Spleen (tissue), 11 donors: ENCODE measurements at regions not wholly inside any gene's neighbourhood (a gene's known extent, or its start where the extent isn't known, plus 50 kb on each side); places are given as distances from the start of the nearest gene placed in this dataset.

ENCODE experiments used
- DNase-seq: peaks from one replicate; pipeline ENCODE4 v3.0.0-alpha.2; 2020
- H3K27ac ChIP-seq, 8 donors: fragments of 200-600 bp; sonication (generic) in 7 of 8; 1 replicate in 4 of 8; 2 replicates in 4 of 8; pipeline versions ENCODE4 v1.5.0 to v1.8.0; 2016 to 2021; ENCODE audit warnings: inconsistent platforms in 4 of 8, mild to moderate bottlenecking in 4 of 8, moderate library complexity in 1 of 8
- H3K27me3 ChIP-seq, 7 donors: fragments of 200-600 bp; sonication (generic) in 6 of 7; replicated peaks in 1 of 7; 1 replicate in 4 of 7; 2 replicates in 3 of 7; pipeline versions ENCODE4 v1.5.0 to v1.8.0; 2016 to 2021; ENCODE audit warnings: inconsistent platforms in 3 of 7, mild to moderate bottlenecking in 1 of 7
- H3K36me3 ChIP-seq, 6 donors: fragments of 200-600 bp; sonication (generic) in 5 of 6; 1 replicate in 4 of 6; 2 replicates in 2 of 6; pipeline versions ENCODE4 v1.5.0 to v1.8.0; 2016 to 2021; ENCODE audit warnings: inconsistent platforms in 2 of 6
- H3K4me1 ChIP-seq, 6 donors: fragments of 200-600 bp; sonication (generic) in 5 of 6; 1 replicate in 3 of 6; 2 replicates in 3 of 6; pipeline versions ENCODE4 v1.5.0 to v1.8.0; 2016 to 2021; ENCODE audit warnings: inconsistent platforms in 3 of 6
- H3K4me3 ChIP-seq, 8 donors: fragments of 200-600 bp; sonication (generic) in 7 of 8; 1 replicate in 4 of 8; 2 replicates in 4 of 8; pipeline versions ENCODE4 v1.5.0 to v1.8.0; 2016 to 2021; ENCODE audit warnings: inconsistent platforms in 4 of 8, mild to moderate bottlenecking in 4 of 8, moderate library complexity in 2 of 8
- H3K9me3 ChIP-seq, 8 donors: fragments of 200-600 bp; sonication (generic) in 7 of 8; 1 replicate in 4 of 8; 2 replicates in 4 of 8; pipeline versions ENCODE4 v1.5.0 to v1.8.0; 2016 to 2021; ENCODE audit warnings: inconsistent platforms in 4 of 8
- POLR2A ChIP-seq, 3 donors: fragments of 450-650 bp; IDR thresholded peaks; one replicate each; pipeline ENCODE4 v1.5.1; 2017; ENCODE audit warnings: antibody characterized with exemption in 3 of 3, mild to moderate bottlenecking in 1 of 3
- POLR2AphosphoS5 ChIP-seq, 3 donors: sonication (generic); formaldehyde crosslinking; IDR thresholded peaks; one replicate each; pipeline ENCODE4 v1.5.1; 2017; ENCODE audit warnings: antibody characterized with exemption in 3 of 3
- WGBS, 5 donors: extraction: QIAGEN DNeasy Blood & Tissue Kit in 3 of 5; methylation state at CpG; one replicate each; pipeline versions ENCODE4 v1.1.5 to v1.1.7; 2013 to 2018; 5-methylcytosine and 5-hydroxymethylcytosine counted together
- intact Hi-C: fragments of 100-400 bp; cut with DNase I; formaldehyde crosslinking; loops from one replicate; pipeline ENCODE4 v1.15.0; 2023; ENCODE audit warnings: low total_unique reads
- TF ChIP-seq, protein P1 (sequence below), 11 experiments: fragments of 200-600 bp in 7 of 11; fragments of 450-650 bp in 4 of 11; sonication (generic) in 4 of 11; IDR thresholded peaks in 8 of 11; conservative IDR thresholded peaks in 3 of 11; 1 replicate in 7 of 11; 2 replicates in 4 of 11; pipeline versions ENCODE4 v1.4.0 to v1.8.0; 2016 to 2021; ENCODE audit warnings: antibody characterized with exemption in 11 of 11, inconsistent platforms in 4 of 11, mild to moderate bottlenecking in 1 of 11
- donor health status: healthy with polysubstance abuse.
- donor health status: DM: no; HTN: no; CAD: no; lungs with moderate emphysema.
- donor health status: DM: no; HTN: no; CAD: no.
- donor health status: Bipolar disorder and iron deficiency.
- donor health status: healthy.
- donor health status: DM: no; HTN: no; CAD: no.
- donor health status: DM: yes; HTN: yes; CAD: no.

DNA sequence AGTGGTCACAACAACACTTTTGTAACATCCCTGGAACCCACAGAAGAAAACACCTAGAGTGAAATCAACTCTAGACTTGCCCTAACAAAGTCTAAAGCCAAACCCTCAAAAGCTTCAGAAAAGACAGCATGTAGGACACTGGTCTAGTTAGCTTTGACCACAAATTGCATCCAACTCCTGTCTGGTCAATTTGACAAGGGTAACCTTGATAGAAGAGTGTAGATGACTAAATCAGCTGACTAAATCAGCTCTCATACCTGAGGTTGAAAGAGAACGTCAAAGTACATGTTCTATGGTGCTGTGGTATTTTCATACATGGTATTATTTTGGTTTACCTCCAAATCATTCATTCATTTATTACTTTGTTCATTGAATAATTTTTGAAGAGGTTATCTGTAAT is 272.8 kb downstream of the KLF5 start:
- no peak for DNase-seq
- intact Hi-C loops, result no loop called here
- no peaks in the 10 kb centered on the region for H3K4me1 ChIP-seq
- H3K27me3 ChIP-seq, result no peaks in the 10 kb centered on the region
- H3K4me3 ChIP-seq, result no peak overlapping the region
- WGBS, 5 donors, result 80 to 91% (median 88%) methylated on average over 1 of the region's 1 CpG
- no peak overlapping the region for H3K27ac ChIP-seq
- H3K36me3 ChIP-seq, result no peaks in the 10 kb centered on the region
- H3K9me3 ChIP-seq, result peaks cover 0 to 4% (median 0%) of the 10 kb centered on the region in 8 donors
- TF ChIP-seq POLR2A (IDR thresholded peaks at IDR 0.05) (no peak), POLR2AphosphoS5 (IDR thresholded peaks at IDR 0.05) (no peak)
- TF ChIP-seq, protein P1, sequence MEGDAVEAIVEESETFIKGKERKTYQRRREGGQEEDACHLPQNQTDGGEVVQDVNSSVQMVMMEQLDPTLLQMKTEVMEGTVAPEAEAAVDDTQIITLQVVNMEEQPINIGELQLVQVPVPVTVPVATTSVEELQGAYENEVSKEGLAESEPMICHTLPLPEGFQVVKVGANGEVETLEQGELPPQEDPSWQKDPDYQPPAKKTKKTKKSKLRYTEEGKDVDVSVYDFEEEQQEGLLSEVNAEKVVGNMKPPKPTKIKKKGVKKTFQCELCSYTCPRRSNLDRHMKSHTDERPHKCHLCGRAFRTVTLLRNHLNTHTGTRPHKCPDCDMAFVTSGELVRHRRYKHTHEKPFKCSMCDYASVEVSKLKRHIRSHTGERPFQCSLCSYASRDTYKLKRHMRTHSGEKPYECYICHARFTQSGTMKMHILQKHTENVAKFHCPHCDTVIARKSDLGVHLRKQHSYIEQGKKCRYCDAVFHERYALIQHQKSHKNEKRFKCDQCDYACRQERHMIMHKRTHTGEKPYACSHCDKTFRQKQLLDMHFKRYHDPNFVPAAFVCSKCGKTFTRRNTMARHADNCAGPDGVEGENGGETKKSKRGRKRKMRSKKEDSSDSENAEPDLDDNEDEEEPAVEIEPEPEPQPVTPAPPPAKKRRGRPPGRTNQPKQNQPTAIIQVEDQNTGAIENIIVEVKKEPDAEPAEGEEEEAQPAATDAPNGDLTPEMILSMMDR (IDR thresholded peaks at IDR 0.05 in 8 of 11, conservative IDR thresholded peaks at IDR 0.05 in 3 of 11), result no peak

- H3K9me3 ChIP-seq, result peaks cover 0 to 4% (median 0%) of the 10 kb centered on the region in 8 donors
- intact Hi-C loops, result no loop called here
- H3K4me3 ChIP-seq, result no peak overlapping the region
- H3K27ac ChIP-seq, result no peak overlapping the region
- TF ChIP-seq, protein P1 (IDR thresholded peaks at IDR 0.05 in 8 of 11, conservative IDR thresholded peaks at IDR 0.05 in 3 of 11), result no peak
- no peak for TF ChIP-seq POLR2AphosphoS5 (IDR thresholded peaks at IDR 0.05)
- H3K4me1 ChIP-seq, result no peaks in the 10 kb centered on the region
- no peak for DNase-seq
- 73 to 87% (median 82%) methylated on average over 3 of the region's 3 CpGs for WGBS, 5 donors
- H3K27me3 ChIP-seq, result no peaks in the 10 kb centered on the region
- H3K36me3 ChIP-seq, result no peaks in the 10 kb centered on the region
Observed at GRCh38 chr13:73329355-73329754, 270.6 kb downstream of the KLF5 start.

DNA sequence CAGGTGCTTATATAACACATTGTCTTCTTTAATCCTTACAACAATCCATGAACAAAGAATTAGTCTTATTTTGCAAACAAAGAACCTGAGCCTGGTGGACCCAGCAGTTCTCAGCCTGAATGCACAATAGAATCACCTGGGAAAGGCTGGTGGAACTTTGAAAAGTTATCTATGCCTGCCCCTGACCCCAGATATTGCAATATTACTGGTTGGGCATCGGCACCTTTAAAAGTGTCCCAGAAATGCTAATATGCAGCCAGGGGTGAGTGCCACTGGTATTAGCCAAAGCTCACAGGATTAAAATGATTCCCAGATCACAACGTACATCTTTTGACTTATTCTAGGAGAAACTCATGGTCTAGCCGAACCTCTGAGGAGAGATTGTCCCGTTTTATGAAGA is 268.8 kb downstream of the KLF5 start:
- 79 to 95% (median 85%) methylated on average over 4 of the region's 4 CpGs for WGBS, 5 donors
- TF ChIP-seq POLR2AphosphoS5 (IDR thresholded peaks at IDR 0.05) (no peak), POLR2A (IDR thresholded peaks at IDR 0.05) (no peak)
- TF ChIP-seq, protein P1 (IDR thresholded peaks at IDR 0.05 in 8 of 11, conservative IDR thresholded peaks at IDR 0.05 in 3 of 11), result no peak
- H3K4me3 ChIP-seq, result no peak overlapping the region

DNA sequence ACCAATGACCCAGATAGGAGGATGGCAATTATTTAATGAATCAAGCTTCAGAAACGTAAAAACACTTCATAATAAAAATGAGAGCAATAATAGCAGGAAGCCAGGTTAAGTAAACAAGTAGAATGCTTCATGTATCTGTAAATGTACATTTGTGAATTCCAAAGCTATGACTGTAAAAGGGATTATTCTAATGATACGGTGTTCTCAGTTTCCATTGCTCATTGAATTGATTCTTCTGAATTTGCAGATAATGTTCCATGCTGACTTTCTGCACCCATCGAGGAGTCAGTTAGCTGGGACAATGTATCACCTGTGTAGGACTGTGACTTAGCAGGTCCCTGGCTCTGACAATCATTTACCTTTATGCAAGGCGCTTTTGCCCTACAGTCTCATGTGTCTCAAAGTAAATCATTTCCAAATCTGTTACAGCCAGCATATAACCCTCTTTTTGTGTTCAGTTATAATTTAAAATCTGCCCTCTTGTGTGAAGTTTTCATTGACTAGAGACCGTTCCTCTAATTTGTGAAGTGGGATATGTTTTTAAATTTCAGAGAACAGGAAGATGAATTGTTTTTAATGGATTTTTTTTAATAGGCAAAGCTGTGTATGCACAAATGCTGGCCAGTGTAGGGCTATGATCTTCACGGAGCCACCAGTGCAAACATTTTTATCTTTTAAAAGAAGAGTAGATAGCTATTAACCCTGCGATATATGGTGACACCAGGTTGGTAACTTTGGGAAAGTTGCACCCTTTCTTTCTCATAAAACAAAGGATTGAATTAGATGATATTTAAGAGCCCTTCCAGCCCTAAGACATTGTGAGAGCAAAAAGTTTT is 267.1 kb downstream of the KLF5 start:
- intact Hi-C loops, result no loop called here
- no peak for DNase-seq
- no peaks in the 10 kb centered on the region for H3K9me3 ChIP-seq
- no peak for TF ChIP-seq POLR2A (IDR thresholded peaks at IDR 0.05)
- TF ChIP-seq, protein P1 (IDR thresholded peaks at IDR 0.05 in 8 of 11, conservative IDR thresholded peaks at IDR 0.05 in 3 of 11), result no peak
- TF ChIP-seq POLR2AphosphoS5 (IDR thresholded peaks at IDR 0.05), result no peak
- 71 to 87% (median 77%) methylated on average over 7 of the region's 7 CpGs for WGBS, 5 donors
- H3K27me3 ChIP-seq, result no peaks in the 10 kb centered on the region
- H3K36me3 ChIP-seq, result no peaks in the 10 kb centered on the region
- no peak overlapping the region for H3K4me3 ChIP-seq
- H3K27ac ChIP-seq, result no peak overlapping the region
- H3K4me1 ChIP-seq, result no peaks in the 10 kb centered on the region

More for the DNA sequence above, 268.8 kb downstream of the KLF5 start:
- intact Hi-C loops, result no loop called here
- DNase-seq, result no peak
- H3K27me3 ChIP-seq, result no peaks in the 10 kb centered on the region
- no peak overlapping the region for H3K27ac ChIP-seq
- H3K9me3 ChIP-seq, result peaks cover 0 to 3% (median 0%) of the 10 kb centered on the region in 8 donors
- H3K4me1 ChIP-seq, result no peaks in the 10 kb centered on the region
- H3K36me3 ChIP-seq, result no peaks in the 10 kb centered on the region
